ENCODE measurements at regions not wholly inside any gene's neighbourhood (a gene's known extent, or its start where the extent isn't known, plus 50 kb on each side); places are given as distances from the start of the nearest gene placed in this dataset.

GRCh38 chr1:100646001-100646400, 73.5 kb upstream of the VCAM1 start:
- TF ChIP-seq CTCF (conservative IDR thresholded peaks at IDR 0.05; ENCODE audit: low read depth, low read length) (no peak), EZH2 (IDR thresholded peaks at IDR 0.05; ENCODE audit: borderline replicate concordance, low read depth, low read length, poor library complexity, severe bottlenecking) (no peak)
